Neural progenitor cell (in vitro differentiated cells): ENCODE measurements at regions not wholly inside any gene's neighbourhood (a gene's known extent, or its start where the extent isn't known, plus 50 kb on each side); places are given as distances from the start of the nearest gene placed in this dataset.

ENCODE experiments used
- EZH2 ChIP-seq: fragments of 200-600 bp; sonication (generic); IDR thresholded peaks from 2 replicates; pipeline ENCODE4 v1.6.1; 2017; ENCODE audit warnings: antibody characterized with exemption, mild to moderate bottlenecking, moderate library complexity
- TF ChIP-seq, protein P1 (sequence below): fragments of 200-600 bp; sonication (generic); IDR thresholded peaks from 2 replicates; pipeline ENCODE4 v1.5.1; 2017; ENCODE audit warnings: antibody characterized with exemption, mild to moderate bottlenecking

DNA sequence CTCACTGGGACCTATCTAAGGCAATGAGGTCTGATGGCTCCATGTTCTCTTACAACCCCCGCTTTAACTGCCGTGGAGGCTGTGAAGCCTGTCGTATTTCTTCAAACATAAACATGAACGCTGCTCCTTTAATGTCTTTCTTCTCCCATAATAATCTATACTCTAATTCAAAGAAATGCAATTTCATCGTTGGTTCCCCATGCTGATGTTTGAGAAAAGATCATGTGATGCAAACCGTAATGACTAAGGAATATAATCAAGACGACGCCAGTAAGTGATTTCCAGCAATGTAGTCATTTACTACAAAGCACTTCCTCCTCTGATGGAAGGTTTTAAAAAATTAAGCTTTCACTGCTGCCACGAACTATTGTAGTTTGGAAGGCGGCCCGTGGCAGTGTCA, 102.6 kb upstream of the NEBL start:
- TF ChIP-seq, protein P1, sequence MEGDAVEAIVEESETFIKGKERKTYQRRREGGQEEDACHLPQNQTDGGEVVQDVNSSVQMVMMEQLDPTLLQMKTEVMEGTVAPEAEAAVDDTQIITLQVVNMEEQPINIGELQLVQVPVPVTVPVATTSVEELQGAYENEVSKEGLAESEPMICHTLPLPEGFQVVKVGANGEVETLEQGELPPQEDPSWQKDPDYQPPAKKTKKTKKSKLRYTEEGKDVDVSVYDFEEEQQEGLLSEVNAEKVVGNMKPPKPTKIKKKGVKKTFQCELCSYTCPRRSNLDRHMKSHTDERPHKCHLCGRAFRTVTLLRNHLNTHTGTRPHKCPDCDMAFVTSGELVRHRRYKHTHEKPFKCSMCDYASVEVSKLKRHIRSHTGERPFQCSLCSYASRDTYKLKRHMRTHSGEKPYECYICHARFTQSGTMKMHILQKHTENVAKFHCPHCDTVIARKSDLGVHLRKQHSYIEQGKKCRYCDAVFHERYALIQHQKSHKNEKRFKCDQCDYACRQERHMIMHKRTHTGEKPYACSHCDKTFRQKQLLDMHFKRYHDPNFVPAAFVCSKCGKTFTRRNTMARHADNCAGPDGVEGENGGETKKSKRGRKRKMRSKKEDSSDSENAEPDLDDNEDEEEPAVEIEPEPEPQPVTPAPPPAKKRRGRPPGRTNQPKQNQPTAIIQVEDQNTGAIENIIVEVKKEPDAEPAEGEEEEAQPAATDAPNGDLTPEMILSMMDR = no peak
- TF ChIP-seq EZH2 = no peak
